GM21723 (cell line): ENCODE measurements at regions not wholly inside any gene's neighbourhood (a gene's known extent, or its start where the extent isn't known, plus 50 kb on each side); places are given as distances from the start of the nearest gene placed in this dataset.

Experiments used
- ATAC-seq: cut with Tn5 transposase; IDR thresholded peaks from one replicate; pipeline ENCODE4 v1.9.1; 2021; ENCODE audit warnings: mild to moderate bottlenecking, moderate library complexity; ENCODE audit not compliant: unreplicated experiment

DNA sequence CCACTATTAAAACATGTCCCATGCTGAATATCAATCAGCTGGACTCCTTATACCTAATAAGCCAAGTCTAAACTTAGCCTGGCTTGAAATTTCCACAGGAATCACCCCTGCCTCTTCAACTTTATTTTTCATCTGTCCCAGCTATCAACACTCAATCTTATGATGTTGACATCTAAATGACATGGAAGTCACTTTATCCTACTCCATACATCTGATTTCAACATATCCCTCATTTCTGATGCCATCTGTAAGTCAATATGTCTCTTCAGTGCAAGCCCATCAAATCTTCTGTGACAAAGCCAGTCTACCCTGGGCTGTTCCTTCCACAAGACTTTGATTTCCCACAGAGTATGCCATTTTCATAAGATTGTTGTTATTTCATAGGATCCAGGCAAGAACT is 143.6 kb upstream of the SEMA6D start:
- ATAC-seq: no peak

DNA sequence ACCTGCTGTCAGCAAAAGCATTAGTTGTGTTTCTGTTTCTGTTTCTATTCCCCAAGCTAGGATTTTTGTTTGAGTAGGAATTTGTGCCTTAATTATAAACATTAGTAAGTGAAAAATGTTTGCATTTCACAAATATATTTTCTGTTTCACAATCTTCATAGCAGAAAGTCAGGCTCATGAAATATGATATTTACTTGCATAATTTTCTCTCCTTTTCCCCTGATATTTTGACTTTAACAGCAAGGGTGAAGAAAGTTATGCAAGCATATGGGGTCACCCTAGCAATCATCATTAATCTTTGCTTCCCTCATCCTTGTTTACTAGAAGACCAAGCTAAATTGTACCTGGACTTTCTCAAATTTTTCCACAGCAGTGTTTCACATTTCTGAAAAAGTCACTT is 140.3 kb upstream of the SEMA6D start:
- no peak for ATAC-seq

DNA sequence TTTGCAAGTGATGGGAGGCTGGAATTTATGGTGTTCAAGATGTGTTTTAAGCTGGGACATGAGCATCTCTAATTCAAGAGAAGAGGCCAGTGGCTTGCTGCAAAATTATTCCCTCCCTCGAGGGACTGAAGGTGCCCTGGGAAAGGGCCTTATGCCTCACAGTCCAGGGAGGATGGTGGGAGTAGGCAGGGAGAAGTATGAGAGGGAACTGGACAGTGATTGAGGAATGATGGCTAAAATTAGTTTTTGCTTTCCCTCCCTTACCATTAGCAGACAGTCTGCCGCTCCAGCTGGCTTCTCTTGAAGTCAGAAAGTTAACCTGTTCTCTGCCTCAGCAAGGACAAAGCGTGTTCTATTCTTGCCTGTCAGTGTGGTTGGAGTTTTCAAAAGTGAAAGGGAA is 139.8 kb upstream of the SEMA6D start:
- no peak for ATAC-seq

DNA sequence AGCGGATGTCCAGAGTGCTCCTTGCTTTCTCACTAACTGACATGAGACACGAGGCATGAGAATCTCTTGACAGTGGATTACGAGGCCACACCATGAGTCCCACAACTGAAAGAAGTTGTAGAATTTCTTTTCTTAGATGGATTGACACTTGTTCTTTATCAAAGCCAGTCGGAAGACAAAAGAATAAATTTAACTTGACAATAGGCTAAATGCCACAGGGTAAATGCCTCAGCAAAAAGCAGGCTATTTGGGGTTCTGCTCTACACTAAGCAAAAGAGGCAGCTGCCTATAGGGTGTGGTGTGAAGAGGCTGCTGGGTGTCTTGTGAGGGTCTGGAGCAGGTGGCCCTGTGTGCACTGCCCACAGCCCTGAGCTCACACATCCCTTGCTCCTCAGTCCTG is 135.1 kb upstream of the SEMA6D start:
- ATAC-seq: no peak

DNA sequence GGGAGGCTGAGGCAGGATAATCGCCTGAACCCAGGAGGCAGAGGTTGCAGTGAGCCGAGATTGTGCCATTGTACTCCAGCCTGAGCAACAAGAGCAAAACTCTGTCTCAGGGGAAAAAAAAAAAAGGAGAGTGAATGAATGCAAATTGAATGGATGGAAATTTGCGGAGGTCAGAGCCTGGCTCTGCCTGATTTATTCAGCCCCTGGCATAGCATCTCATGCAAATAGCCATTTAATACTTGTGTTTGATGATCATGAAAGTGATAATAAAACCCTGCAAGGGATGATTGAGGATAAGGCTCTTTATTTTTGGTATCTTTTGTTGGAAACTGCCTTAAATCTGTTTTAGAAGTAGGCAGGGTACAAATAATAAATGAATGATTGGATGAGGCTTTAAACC is 133.0 kb upstream of the SEMA6D start:
- no peak for ATAC-seq

DNA sequence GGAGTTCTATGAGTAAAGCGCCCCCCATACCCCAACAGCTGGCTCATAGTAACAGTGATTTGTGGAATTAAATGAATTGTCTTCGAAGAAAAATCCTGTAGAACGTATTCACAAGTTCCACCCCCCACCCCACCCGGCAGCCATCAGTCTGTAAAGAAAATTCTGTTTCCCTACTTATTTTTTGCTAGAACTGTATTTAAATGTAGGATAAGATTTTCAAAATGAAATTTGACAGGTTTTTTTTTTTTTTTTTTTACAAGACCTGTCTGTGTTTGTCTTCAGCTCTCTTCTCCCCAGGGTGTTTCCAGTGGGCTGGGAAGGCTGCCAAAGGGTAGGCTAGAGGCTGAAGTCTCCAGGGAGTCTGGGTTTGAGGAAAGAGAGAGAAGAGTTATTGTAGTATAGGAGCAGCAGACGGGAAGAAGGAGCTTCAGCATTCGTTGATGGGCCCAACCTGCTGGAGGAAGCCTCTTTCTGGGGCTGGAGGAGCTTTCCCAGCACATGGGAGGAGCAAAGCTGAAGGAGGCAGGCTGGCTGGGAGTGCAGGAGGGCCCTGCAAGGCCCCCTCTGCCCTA is 130.6 kb upstream of the SEMA6D start:
- no peak for ATAC-seq

DNA sequence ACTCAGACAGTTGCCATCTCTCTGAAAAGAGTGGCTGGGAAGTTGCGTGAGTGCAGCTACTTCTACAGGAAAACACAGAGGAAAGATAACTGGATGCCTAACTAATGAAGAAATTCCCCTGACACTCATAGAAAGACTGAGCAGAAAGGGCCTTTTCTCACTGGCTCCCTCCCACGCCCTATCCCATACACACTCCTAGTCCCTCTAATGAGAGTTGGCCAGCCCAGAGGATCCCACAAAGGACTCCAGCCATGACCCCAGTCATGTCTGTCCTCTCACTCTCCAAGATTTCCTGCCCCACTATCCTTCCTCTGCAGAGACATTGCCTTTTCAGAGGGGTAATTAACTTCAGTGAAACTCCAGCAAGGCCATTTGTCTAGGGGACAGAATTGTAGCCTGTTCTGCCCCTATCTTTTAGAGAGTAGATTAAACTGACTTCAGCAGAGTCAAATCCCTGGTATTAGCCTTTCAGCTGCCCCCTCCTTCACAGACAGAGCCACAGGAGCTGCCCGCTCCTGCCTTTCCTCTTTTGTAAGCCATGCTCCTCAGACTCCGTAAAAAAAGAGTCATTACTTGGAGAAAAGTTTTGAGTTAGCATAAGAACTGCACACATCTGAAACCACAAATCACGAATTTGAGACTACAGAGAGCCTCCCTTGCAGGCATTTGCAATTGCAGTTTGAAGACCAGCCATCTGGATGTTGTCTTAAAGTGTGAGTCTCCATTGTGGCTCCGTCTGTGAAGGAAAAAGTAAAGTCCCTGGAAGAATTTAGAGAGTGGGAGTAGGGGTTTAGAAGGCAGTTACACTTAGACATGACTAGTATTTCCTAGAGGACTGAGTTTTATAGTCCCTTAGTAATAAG is 129.1 kb upstream of the SEMA6D start:
- no peak for ATAC-seq

DNA sequence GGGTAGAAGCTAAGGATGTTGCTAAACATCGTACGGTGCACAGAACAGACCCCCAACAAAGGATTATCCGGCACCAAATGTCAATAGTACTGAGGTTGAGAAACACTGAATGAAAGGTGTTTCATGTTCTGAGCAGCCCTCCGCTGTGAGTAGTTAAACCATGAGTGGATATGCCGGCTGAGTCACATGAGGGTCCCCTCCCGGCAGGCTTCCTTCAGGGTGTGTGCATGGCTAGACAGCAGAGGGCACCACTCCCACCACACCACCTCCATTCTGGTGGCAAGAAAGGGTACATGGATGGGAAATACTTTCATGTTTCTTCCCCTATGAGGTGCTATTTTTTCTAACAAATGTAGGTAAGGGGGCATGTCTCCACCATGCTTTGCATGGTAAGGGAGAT is 128.3 kb upstream of the SEMA6D start:
- no peak for ATAC-seq

DNA sequence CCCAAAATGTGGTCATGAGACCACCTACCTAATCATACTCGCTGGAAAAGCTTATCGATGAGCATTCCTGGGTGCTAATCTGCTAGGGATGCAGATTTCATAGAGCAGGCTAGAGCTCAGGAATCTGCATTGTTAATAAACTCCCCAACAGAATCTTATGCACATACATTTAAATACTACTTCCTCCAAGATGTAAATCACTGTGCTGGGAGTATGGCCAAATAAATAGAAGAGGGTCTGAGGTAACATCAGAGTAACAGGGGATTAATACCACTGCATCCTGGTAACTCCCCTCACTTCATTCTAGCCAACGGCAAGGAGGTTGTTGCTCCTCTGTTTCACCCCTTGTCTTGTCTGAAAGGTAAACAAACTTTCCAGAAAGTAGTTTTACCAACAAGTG is 118.3 kb upstream of the SEMA6D start:
- ATAC-seq: no peak

DNA sequence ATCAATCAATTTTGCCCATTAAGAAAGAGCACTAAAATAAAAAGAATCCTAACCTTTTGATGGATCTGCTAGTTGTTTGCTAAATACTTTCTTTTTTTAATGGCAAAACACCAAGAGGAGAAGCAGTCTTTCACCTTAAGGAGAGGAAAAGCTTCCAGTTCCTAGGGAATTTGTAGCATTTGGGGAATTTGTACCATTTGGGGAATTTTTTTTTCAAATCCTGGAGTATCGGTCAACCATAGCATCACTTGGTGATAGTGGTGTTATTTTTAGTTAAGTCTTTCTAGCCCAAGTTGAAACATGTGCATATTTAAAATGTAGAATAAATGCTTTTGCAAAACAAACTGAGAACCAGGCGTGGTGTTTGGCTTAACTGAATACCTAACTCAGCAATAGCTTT is 117.5 kb upstream of the SEMA6D start:
- no peak for ATAC-seq

DNA sequence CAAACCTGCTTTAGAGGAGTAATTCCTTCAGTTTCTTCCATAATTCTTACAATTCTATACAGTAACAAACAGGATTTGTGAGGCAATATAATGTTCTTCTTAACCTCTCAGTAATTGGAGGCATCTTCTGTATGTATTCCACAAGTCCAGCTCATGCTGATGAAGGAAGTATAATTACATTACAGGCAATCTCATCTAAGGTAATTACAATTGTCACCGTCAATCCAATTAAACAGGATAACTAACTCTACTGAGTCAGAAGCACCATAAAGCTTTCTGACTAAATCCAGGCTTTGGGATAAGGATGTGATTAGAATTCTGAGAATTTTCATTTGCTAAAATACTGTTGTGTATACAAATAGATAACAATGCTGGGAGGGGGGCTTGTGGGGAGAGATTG is 115.2 kb upstream of the SEMA6D start:
- no peak for ATAC-seq

DNA sequence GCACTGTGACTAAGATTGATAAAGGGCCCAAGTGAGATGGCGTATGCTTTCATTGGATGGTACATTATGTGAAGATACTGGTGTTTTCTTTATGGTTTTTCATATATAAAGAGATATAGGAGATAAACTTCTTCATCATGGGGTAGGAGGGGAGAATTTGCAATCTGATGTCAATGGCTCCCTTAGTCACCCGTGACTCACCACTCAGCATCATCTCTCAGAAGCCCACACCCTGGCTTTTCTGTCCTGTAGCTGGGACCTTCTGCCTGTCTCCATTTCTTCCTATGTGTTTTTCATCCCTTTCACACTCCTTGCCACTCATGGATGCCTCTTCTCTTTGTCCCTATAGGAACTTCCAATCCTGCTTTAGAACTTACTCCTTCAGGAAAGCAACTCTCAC is 114.3 kb upstream of the SEMA6D start:
- no peak for ATAC-seq

DNA sequence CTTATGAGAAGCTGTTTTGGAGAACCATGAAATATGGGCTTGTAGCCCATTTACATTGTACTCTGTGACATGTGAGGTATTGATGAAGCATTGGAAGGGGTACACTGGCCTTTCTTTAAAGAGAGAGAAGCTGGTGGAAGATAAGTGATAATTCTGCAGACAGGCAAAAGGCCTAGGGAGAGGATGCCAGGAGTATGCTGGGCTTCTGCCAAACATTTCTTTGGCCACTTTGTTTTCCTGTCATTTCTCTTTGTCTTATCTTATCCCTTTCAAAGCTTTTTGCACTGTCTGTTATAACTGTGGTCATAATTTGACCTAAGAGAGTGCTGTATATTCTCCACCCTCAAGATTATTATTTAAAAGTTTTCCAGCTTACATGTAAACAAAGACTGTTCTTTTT is 109.6 kb upstream of the SEMA6D start:
- no peak for ATAC-seq

DNA sequence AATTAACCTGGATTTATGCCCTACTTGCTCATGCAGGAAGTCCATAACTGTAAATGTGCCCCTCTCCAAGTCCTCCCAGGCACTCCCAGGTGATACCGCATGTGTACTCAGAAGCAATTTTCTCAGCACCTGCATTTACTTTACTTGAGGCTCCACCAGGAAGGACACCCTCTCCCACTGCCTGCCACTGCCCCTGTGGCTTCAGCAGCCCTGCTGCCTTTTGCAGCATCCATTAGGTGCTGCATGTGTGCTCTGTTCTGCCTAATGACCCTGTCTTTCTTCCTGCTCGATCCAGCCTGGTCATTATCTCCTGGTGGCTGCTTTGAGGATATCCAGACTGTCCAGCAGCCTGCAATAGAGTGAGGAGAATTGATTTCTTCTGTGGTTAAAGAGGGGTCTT is 107.6 kb upstream of the SEMA6D start:
- no peak for ATAC-seq

DNA sequence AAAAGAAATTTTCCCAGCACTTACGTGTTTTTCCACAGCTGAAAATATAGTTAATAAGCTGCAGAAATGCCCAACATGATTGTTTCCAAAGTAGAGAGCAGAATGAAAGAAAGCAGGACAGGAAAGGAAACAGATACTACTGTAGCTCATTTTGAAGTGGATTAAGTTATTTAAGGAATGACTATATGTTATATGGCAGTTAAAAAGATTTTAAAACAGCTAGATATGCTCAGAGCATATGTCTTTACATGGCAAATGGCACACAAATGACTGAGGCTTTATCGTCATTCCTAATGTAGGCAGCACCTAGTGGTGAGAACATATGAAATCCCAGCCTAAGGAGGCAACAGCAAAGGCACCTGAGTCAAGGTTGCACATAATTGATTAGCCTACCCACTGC is 106.6 kb upstream of the SEMA6D start:
- no peak for ATAC-seq

DNA sequence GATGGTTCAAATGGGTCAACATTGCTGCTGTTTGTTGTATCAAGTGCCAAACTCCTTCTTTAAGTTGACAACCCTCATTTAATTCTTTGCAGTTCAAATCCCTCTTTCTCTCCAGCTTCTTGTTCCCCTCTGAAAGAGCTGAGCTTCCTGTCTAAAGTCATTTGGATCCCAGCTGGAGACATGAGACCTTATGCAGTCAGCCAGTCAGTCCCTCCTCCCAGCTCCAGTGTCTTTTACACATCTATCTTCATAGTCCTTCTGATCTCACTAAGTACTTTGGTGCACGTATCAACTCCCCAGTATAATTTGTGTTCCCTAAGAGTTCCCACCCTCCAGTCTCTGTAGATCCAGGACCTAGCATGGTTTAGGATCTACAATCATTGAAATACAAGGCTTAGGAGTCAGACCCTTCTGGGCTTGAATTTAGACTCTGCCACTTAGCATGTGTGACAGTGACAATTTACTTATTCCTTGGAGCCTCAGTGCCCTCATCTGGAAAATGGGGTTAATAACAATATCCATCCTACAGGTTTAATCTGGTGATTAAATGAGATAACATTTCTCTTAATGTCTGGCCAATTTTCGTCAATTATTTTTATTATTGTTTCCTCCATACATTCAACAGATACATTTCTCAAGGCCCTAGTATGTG is 102.8 kb upstream of the SEMA6D start:
- no peak for ATAC-seq

DNA sequence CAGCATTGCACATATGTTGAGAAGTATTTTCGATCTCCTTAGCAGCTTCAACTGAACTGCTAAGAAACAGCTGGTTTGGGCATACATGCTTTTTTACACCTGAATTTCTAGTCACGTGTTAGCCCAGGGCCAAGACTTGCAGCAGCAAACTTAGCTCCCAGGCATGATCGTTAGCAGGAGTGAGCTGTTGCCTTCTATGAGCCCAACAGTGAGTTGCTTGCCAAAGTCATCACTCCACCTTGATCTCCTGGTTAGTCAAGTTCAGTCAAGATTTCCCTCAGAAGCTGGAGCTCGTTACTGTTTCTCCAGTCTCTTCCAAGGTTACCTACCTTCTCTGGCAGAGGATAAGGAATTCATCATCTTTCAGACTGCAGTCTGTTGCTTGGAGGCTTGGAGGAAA is 100.4 kb upstream of the SEMA6D start:
- no peak for ATAC-seq

DNA sequence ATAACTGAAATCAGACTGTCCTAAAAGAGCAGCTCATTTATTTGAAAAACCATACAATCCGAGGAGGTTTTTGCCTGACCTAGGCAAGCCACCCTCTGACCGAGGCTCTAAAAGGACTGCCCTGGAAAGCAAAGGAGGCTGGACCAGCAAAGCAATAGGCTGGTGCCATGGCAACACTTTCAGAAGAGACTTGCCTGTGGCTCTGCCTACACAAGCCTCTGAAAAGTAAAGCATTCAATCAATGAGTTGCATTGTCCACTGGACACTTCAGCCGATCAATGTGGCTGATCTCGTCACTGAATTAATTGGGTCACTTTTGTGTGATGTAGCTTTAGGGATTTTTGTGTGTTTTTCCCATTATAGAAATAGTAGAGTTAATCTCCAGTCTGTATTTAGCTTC is 99.1 kb upstream of the SEMA6D start:
- no peak for ATAC-seq

DNA sequence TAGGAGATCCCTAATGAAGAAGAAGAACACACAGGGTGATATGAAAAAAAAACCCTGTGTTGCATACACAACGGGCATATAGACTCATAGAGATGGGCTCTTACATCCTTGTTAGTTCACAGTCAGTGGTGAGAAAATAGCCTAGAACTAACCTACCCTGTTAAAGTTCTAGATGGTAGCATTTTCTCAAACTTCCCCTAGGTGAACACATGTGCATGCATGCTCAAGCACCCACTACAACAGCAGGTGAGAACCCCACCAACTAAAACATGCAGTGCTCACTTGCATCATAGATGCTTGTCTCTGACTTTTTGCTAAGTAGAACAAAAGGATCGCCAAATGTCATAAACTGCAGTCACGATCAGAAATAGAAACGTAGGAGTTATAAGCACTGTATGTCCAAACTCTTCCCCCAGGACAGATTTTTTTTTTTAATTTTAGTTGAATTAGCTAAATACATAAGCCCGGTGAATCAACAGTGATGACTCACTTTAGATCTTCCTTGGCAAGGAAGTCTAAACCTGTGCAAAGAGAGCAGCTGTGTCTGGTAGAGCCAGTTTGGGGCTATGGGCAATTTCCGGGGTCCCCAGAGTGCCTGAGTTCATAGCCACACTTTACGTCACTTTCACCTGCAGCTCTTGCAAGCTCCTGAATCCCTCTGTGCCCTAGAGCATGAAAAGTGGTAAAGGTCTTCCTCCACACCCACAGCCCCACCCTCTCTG is 96.2 kb upstream of the SEMA6D start:
- no peak for ATAC-seq

DNA sequence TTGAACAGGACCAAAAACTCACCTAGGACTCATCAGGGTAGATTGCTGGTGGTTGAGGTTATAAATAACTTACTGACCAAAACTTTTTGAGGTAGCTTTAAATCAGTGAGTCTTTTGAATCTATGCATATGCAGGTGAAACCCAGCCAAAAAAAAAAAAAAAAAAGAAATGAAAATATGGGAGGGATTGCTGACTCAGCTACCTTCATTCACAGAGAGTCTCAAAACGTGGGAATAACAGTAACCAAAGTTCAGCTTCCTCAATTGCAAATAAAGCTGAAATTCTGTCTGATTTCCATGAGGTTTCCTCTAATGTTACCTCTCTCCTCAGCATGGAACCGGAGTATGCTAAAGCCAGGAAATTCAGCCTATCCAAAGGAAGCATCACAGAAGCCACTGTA is 95.2 kb upstream of the SEMA6D start:
- ATAC-seq: no peak

DNA sequence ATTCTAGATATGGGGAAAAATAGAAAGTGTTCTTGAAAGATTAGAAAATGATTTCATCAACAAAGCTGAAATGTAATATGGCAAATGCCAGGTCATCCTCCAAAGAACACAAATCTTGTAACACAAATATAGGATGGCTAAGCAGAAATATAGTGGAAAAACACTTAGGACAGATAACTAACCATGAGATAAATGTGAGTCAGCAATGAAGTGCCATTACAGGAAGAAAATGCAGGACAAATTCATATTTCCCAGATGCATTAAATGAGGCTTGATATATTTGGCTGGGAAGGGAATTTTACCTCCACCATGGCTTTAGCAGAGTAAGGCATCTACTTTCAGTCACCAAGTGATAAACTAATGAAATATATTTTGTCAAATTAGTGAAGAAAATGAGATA is 92.8 kb upstream of the SEMA6D start:
- ATAC-seq: no peak

DNA sequence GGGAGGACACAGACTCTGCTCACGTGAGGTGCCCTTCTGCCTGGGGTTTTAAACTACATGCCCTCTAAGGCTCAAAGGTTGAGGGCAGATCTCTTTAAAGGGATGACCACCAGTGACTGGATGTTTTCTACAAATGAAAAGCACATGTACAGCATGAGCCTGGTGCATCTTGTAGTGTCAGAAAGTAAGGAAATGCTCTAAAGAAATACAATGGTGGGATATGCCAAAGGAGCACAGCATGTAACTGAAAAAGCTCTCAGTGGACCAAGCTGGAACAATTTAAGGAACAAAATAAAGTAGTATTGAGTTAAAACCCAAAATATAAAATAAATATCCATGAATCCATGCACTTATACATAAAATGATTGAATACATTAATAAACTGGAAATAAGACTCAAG is 78.3 kb upstream of the SEMA6D start:
- ATAC-seq: no peak
